ENCODE measurements at regions not wholly inside any gene's neighbourhood (a gene's known extent, or its start where the extent isn't known, plus 50 kb on each side); places are given as distances from the start of the nearest gene placed in this dataset.

DNA sequence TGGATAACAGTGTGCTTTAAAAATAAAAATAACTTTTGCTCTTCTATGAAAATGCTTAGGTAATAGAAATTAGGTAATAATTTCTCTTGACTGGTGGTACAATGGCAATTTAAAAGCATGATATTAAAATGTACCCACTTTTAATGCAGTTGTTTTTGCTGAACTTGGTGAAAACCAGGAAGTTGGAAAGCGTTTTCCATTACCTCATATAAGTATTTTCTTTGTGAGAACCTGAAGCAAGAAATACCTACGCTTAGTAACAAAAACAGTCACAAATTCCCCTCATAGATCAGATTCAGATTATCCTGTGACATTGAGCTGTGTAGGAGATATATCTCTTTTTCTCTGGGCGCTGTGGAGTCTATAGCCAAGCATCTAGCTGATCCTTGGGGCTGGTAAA lies 689.0 kb upstream of the FZD8 start:
- no peak for DNase-seq

DNA sequence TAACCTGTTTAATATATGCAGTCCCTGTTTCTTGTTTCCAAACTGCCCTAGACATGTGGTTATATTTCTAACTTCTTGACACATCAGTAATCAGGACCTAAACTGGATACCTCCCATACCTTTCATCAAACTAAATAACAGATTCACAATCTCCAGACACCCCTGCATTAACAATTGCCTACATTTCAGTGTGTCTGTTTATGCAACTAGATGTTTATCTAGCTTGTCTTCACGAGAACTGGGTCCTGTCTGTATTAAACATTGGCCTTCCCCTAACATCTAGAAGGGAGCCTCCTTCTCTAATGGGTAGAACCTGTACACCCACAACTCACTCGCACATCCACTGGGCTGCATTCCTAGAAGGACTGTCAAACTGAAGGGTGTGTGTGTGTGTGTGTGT lies 683.7 kb upstream of the FZD8 start:
- no peak for DNase-seq

DNA sequence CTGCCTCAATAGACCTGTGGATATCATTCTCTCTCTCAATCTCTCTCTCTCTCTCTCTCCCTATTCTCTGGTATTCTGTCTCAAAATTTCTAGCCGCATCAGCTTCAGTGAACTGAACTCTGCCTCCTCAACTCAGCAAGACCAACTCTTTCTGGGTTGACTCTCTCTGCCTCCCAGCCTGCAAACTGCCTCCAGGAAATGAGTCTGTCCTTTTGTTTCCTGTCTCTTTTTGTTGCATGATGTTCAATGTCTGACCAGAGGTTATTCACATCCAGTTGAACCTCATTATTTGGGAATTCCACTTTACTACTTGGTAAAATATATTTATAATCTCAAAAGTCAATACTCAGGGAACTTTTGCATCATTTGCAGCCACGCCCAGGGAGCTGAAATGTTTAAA lies 682.7 kb upstream of the FZD8 start:
- no peak for DNase-seq

DNA sequence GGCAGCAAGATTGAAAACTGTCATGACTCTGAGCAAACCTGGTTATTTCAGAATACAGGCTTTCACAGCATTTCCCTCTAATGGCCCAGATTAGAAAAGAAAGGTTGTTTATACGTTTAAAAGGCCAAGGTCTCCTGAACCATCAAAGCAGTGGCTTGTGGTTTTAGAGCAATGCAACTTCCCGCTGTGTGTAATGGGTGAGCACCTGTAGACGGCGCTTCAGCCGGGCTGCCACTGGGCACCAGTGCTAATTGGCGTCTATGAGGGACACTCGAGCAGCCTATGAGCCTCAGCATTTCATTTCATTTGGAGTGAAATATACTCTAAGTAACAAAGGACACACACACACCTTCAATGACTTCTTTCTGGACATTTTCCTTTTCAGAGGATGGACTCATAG lies 671.0 kb upstream of the FZD8 start:
- no peak for DNase-seq

GRCh38 chr10:36303896-36304295 lies 661.8 kb upstream of the FZD8 start:
- DNase-seq, result no peak

DNA sequence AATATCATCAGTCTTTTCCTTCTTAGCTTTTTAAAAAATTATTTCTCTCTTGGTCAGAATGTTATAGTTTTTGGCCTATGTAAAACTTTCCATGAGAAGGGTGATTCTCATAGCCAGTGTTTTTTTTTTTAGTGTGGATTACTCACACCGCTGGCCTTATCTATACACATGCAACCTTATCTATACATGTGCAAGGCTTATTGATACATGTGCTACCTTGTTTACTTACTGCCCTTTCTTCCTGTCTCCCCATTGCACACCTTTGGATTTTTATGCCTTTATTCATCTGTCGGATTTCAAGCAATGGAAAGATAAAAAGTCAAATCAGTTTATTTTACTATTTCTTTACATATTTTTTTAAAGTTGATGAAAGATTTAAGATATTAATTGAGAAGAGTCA lies 660.0 kb upstream of the FZD8 start:
- DNase-seq, result no peak

- no peak for DNase-seq
Measured at GRCh38 chr10:36301539-36301938, 659.4 kb upstream of the FZD8 start.

DNA sequence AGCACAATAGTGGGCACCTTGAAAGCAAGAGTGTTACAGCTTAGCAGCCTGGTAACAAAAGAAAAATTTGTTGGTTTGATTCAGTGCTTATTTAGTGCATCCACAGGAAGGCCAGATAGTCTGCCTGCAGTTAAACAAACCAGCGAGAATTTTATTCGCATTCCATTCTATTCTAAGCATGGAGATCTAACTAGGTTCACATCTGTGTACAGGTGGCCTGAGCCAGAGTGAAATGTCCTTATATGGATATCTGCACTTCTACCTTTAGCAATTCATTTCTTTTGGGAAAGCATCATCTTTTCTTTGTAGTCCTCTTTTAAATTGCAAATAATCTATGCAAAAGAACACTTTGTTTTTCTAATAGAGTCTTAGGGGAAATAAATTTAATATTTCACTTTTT lies 659.0 kb upstream of the FZD8 start:
- DNase-seq, result no peak

DNA sequence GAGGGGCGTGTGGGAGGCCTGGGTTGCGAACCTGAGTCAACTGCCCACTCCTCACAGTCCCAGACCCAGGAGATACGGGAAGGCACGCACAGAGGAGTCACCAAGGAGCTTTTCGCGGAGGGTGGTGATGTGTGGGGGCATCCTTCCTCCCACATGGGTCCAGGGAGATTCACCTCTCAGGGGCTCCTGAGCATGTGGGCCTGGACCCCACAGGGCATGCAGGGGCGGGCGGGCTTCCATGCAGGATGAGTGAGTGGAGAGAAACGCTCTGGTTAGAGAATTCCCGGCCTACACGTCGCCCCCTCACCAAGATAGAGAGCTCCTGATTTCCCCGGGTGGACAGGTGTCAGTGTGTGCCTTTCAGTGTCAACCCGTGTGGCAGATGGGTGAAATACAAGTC lies 641.7 kb upstream of the FZD8 start:
- DNase-seq, result no peak

DNA sequence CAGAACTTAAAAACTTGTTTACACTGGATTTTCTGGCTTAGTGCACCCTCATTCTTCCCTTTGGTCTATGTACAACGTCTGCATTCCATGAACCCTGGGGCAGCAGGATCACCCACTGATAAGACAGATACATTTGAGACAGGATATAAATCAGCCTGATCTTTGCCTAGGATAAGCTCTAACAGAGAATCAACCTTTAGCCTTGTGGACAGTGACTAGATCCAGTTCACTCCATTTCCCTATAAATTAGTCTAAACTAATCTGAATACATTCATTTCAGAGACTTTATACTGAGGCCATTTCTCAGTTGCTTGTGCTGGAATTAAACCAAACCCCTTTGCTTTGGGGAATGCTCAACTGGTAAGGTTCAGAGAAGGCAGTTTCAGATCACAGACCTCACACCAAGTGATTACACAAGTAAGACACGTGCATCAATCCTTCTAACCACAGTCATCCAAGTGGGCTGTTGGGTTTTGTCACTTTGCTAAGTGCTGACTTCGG lies 639.8 kb upstream of the FZD8 start:
- DNase-seq, result no peak

DNA sequence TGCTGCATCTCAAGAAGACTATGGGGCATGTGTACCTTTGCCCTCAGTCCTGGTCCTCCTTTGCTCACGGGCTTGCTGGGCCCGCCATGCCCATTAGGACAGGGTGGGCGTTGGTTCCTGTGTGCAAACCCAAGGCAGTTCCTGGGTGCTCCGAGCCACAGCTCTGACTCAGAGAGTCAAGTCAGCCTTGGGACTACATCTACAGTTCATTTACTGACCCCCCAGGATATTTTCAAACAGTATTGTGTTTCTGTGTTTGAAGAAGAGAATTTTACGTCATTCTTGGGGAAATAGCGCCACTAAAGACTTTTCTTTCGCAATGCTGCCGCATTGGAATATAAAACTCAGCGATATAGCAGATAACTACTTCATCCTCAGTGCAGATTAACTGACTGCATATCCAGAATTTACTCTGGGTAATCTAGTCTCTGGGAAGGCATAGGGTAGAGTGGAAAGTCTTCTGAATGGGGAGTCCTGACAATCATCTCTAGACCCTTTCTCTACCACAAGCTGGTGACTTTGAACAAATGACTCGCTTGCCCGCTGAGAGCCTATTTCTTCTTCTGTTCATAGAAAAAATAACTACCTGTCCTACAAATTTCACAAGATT lies 638.9 kb upstream of the FZD8 start:
- DNase-seq, result no peak

DNA sequence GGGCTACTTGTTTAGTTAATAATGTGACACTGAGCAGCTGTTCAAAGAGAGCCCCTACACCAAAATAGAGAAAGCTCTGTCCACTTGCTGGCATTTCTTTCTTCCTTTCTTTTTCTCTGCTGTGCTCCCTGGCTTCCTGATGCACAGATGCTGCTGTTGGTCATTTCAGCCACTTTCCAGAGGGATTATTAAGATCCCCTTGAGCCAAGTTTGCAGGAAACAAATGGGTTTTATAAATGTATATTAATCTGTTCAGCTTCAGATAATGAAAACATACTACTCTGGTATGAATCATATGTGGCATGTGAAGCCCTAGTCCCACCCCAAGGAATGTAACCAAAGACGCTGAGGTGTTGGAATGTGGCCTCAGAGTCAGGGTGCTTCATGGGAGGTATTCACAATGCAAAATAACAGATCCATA lies 638.2 kb upstream of the FZD8 start:
- DNase-seq, result no peak

DNA sequence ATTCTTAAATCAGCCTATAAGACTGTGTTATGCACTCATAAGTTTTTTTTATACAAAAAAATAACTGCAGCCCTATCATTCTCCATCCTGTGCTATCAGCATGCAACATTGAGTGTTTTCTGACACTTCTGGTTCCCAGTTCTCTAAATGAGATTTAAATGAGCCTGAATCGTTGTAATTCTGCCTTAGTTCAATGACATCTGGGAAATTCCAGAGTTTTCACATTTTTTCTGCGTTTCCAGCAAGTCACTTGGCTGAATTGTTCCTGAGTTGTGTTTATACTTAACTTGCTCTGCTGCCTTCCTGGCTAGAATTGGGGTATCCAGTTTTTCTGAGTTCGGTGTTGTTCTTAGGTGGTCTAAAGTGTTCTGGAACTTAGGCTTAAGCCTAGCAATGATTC lies 636.1 kb upstream of the FZD8 start:
- DNase-seq, result no peak

DNA sequence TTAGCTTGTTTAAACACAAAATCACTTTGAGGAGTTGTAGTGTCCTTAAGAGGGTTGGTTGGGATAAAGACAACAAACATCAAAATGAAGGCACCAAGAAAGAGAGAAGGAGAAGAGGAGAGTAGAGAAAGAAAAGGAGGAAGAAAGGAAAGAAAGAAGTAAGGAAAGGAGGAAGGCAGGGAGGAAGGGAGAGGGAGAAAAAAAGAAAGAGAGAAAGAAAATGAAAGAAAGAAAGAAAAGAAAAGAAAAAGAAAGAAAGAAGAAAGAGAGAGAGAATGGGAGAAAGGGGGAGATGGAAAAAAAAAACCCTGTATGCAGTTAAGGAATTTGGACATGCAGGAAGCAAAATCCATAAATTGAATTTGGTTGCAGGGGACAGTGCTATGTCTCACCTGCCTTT lies 635.4 kb upstream of the FZD8 start:
- DNase-seq, result no peak

GRCh38 chr10:36271627-36272340 lies 629.7 kb upstream of the FZD8 start:
- DNase-seq, result no peak

GRCh38 chr10:36269222-36269621 lies 627.1 kb upstream of the FZD8 start:
- DNase-seq, result no peak

DNA sequence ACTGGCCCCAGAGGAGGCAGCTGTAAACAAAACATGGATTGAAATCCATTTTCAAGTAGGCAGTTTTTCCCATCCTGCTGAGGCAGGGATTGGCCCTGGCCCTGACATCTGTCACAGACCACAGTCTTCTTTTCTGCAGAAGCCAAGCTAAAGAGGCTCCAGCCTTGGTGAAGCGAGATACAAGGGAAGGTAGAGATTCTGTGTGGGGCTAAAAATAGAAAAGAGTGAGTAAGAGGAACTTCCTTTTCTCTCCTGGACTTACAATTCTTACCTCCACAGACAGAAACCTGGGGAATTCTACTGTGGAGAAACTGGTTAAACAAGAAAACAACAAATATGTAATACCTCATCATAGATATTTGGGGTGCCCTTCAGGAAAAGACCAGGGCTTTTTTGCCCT lies 624.8 kb upstream of the FZD8 start:
- no peak for DNase-seq

- no peak for DNase-seq
Measured at GRCh38 chr10:36265741-36266140, 623.6 kb upstream of the FZD8 start.

DNA sequence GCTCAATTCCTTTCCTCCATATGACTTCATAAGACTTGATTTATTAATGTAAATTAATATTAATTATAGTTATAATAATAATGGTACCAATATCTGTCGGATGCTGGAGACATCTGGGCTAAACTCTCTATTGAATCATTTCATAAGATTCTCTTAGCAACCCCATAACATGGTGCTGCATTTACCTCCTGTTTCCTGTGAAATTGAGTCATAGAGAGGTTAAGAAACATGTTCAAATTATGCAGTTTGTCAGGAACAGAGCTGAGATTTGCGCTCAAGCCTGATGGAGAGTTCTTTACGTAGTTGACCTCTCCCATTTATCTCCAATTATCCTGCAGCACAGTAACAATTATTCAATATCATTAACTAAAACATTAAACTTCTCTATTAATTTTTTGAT lies 621.8 kb upstream of the FZD8 start:
- DNase-seq, result no peak

GRCh38 chr10:36256948-36257356 lies 614.9 kb upstream of the FZD8 start:
- DNase-seq, result no peak

GRCh38 chr10:36256166-36256565 lies 614.1 kb upstream of the FZD8 start:
- no peak for DNase-seq

- DNase-seq, result no peak
Measured at GRCh38 chr10:36254199-36254598, 612.1 kb upstream of the FZD8 start.

GRCh38 chr10:36253731-36254130 lies 611.6 kb upstream of the FZD8 start:
- no peak for DNase-seq
